Right lobe of liver (tissue), 6 donors: ENCODE measurements at regions not wholly inside any gene's neighbourhood (a gene's known extent, or its start where the extent isn't known, plus 50 kb on each side); places are given as distances from the start of the nearest gene placed in this dataset.
"Not testable (repeated sequence)": the region's sequence is repeated elsewhere in the genome, so short reads cannot be mapped to it uniquely, and the experiment has no call there.

Experiments used
- ATAC-seq, 4 donors: fragments of 200-7000 bp; cut with Tn5 transposase; one replicate each; pipeline ENCODE4 v1.9.1; 2020; ENCODE audit warnings: mild to moderate bottlenecking in 4 of 4, moderate library complexity in 4 of 4
- DNase-seq, 3 donors: peaks; one replicate each; pipeline ENCODE4 v3.0.0-alpha.2; 2020
- H3K27ac ChIP-seq, 3 donors: fragments of 200-600 bp; one replicate each; pipeline ENCODE4 v1.8.0; 2022
- H3K27me3 ChIP-seq, 2 donors: fragments of 200-600 bp; one replicate each; pipeline ENCODE4 v1.8.0; 2022
- H3K36me3 ChIP-seq, 4 donors: fragments of 200-600 bp; sonication (generic) in 1 of 4; one replicate each; pipeline versions ENCODE4 v1.5.1 to v1.8.0; 2017 to 2022; ENCODE audit warnings: control low read depth in 1 of 4
- H3K4me1 ChIP-seq, 4 donors: fragments of 200-600 bp; sonication (generic) in 1 of 4; one replicate each; pipeline versions ENCODE4 v1.5.1 to v1.8.0; 2017 to 2022; ENCODE audit warnings: control low read depth in 1 of 4
- H3K4me3 ChIP-seq, 3 donors: fragments of 200-600 bp; one replicate each; pipeline ENCODE4 v1.8.0; 2022
- H3K9me3 ChIP-seq, 4 donors: fragments of 200-600 bp; sonication (generic) in 1 of 4; one replicate each; pipeline versions ENCODE4 v1.5.1 to v1.8.0; 2017 to 2022; ENCODE audit warnings: control low read depth in 1 of 4
- CTCF ChIP-seq, 4 donors: fragments of 200-600 bp in 3 of 4; fragments of 450-650 bp in 1 of 4; IDR thresholded peaks; one replicate each; pipeline versions ENCODE4 v1.5.1 to v1.8.0; 2016 to 2022; ENCODE audit warnings: antibody characterized with exemption in 4 of 4, mild to moderate bottlenecking in 2 of 4
- POLR2A ChIP-seq: fragments of 450-650 bp; IDR thresholded peaks from one replicate; pipeline ENCODE4 v1.6.1; 2017; ENCODE audit warnings: antibody characterized with exemption, mild to moderate bottlenecking
- WGBS: methylation state at CpG from one replicate; pipeline ENCODE4 v1.1.6; 2018; ENCODE audit warnings: low coverage, low lambda C conversion rate; ENCODE audit not compliant: insufficient coverage; ENCODE audit errors: missing lambda C conversion rate; 5-methylcytosine and 5-hydroxymethylcytosine counted together
- intact Hi-C, 2 donors: fragments of 100-400 bp; cut with DNase I; formaldehyde crosslinking; loops; one replicate each; pipeline versions ENCODE4 v1.11.2 to v1.14.1; 2022
- donor health status: DM: no; HTN: yes; CAD: no.
- donor health status: DM: no; HTN: no; CAD: no.
- donor health status: DM: no; HTN: no; CAD: no.
- donor health status: DM: no; HTN: yes; CAD: no.
- donor health status: DM: no; HTN: yes; CAD: no.

- H3K36me3 ChIP-seq, result no peaks in the 10 kb centered on the region
- ATAC-seq (peak in 1 of 4 donors; percentile 21), DNase-seq (no peak)
- 89% methylated on average over 7 of the region's 7 CpGs for WGBS
- TF ChIP-seq POLR2A (no peak), CTCF (IDR thresholded peaks at IDR 0.05) (no peak)
- no peaks in the 10 kb centered on the region for H3K27me3 ChIP-seq
- no peaks in the 10 kb centered on the region for H3K9me3 ChIP-seq
- no peak overlapping the region for H3K4me3 ChIP-seq
- no peak overlapping the region for H3K27ac ChIP-seq
- intact Hi-C loops, result no loop called here
- H3K4me1 ChIP-seq, result peaks cover 0 to 2% (median 0%) of the 10 kb centered on the region in 4 donors
Measured at GRCh38 chr12:19620222-19620621, 180.9 kb downstream of the AEBP2 start.

GRCh38 chr12:19623751-19624399 lies 184.6 kb downstream of the AEBP2 start:
- Histone ChIP-seq H3K27me3 (no peaks in the 10 kb centered on the region), H3K9me3 (no peaks in the 10 kb centered on the region), H3K4me1 (no peaks in the 10 kb centered on the region), H3K36me3 (no peaks in the 10 kb centered on the region), H3K4me3 (no peak overlapping the region), H3K27ac (no peak overlapping the region)
- DNase-seq (no peak), ATAC-seq (no peak)
- TF ChIP-seq POLR2A (no peak), CTCF (IDR thresholded peaks at IDR 0.05) (no peak)
- 92% methylated on average over 9 of the region's 9 CpGs for WGBS
- intact Hi-C loops, result no loop called here

GRCh38 chr12:19624491-19624890 lies 185.2 kb downstream of the AEBP2 start:
- no peak overlapping the region for H3K27ac ChIP-seq
- ATAC-seq (no peak), DNase-seq (no peak)
- H3K4me1 ChIP-seq, result no peaks in the 10 kb centered on the region
- no peaks in the 10 kb centered on the region for H3K27me3 ChIP-seq
- intact Hi-C loops, result no loop called here
- TF ChIP-seq CTCF (IDR thresholded peaks at IDR 0.05) (no peak), POLR2A (no peak)
- no peak overlapping the region for H3K4me3 ChIP-seq
- H3K9me3 ChIP-seq, result no peaks in the 10 kb centered on the region
- H3K36me3 ChIP-seq, result no peaks in the 10 kb centered on the region
- WGBS, result 72% methylated on average over 6 of the region's 6 CpGs

- DNase-seq, ATAC-seq, intact Hi-C loops: not testable (repeated sequence)
Measured at GRCh38 chr12:19625551-19625950, 186.3 kb downstream of the AEBP2 start.

GRCh38 chr12:19627719-19628118 lies 188.4 kb downstream of the AEBP2 start:
- no peak for TF ChIP-seq POLR2A
- no peak for TF ChIP-seq CTCF (IDR thresholded peaks at IDR 0.05)
- 53% methylated on average over 2 of the region's 2 CpGs for WGBS

More at GRCh38 chr12:19625551-19625950, 186.3 kb downstream of the AEBP2 start:
- H3K27ac ChIP-seq, H3K27me3 ChIP-seq, H3K4me1 ChIP-seq, H3K9me3 ChIP-seq, H3K4me3 ChIP-seq, H3K36me3 ChIP-seq: not testable (repeated sequence)
- 72% methylated on average over 4 of the region's 4 CpGs for WGBS

More at GRCh38 chr12:19627719-19628118, 188.4 kb downstream of the AEBP2 start:
- ATAC-seq (no peak), DNase-seq (no peak)
- Histone ChIP-seq H3K27me3 (no peaks in the 10 kb centered on the region), H3K36me3 (no peaks in the 10 kb centered on the region), H3K4me1 (no peaks in the 10 kb centered on the region), H3K4me3 (no peak overlapping the region), H3K27ac (no peak overlapping the region), H3K9me3 (no peaks in the 10 kb centered on the region)
- intact Hi-C loops, result no loop called here
